ENCODE measurements at regions not wholly inside any gene's neighbourhood (a gene's known extent, or its start where the extent isn't known, plus 50 kb on each side); places are given as distances from the start of the nearest gene placed in this dataset.

DNA sequence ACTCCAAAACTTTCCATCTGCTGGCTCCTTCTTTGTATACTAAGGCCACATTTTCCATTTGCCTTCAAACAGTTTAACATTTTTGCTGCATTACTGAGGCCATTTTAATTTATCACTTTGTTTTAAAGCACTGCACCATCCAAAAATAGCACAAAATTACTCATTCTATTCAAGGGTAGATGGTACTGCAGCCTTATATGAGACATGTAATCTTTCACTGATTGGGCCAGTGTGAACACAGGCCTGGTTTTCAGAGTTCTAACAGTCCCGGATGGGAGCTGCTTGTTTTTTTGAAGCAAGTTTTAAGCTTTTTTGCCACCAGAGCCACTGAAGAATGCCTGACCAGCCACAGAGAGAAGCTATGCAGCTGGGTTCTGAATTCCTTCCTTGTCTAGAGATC, 172.3 kb upstream of the TSC22D2 start:
- Histone ChIP-seq H2AK5ac (ENCODE audit: low read depth, low read length) (no peak overlapping the region), H3K14ac (ENCODE audit: insufficient read length) (no peak overlapping the region), H3K9me3 (ENCODE audit: insufficient read depth in 2 of 2, low read depth in 1 of 2, low read length in 1 of 2) (no peaks in the 10 kb centered on the region), H3K27ac (ENCODE audit: low read depth, low read length) (no peak overlapping the region), H2BK120ac (replicated peaks; ENCODE audit: low read depth, low read length) (no peak overlapping the region), H2BK20ac (ENCODE audit: low read length) (no peak overlapping the region), H3K56ac (replicated peaks; ENCODE audit: insufficient read length, low read depth, low read length) (no peak overlapping the region), H3K23me2 (ENCODE audit: low read depth, low read length) (no peaks in the 10 kb centered on the region), H3K27me3 (replicated peaks in 1 of 4; ENCODE audit: control insufficient read depth in 3 of 4, extremely low read depth in 1 of 4, insufficient read depth in 3 of 4, low read length in 3 of 4) (no peaks in the 10 kb centered on the region), H4K91ac (replicated peaks; ENCODE audit: insufficient read length, low read length) (no peak overlapping the region), H3K4ac (replicated peaks; ENCODE audit: insufficient read length, low read depth, low read length) (no peak overlapping the region), H3K9ac (replicated peaks in 1 of 4; ENCODE audit: extremely low read depth in 1 of 4, low read depth in 3 of 4, low read length in 3 of 4) (no peak overlapping the region), H2BK5ac (ENCODE audit: low read depth, low read length) (no peak overlapping the region), H3K4me3 (ENCODE audit: extremely low read depth in 1 of 4, insufficient read depth in 2 of 4, low read depth in 3 of 4, low read length in 4 of 4) (no peak overlapping the region), H3K18ac (ENCODE audit: extremely low read depth, low read length) (no peak overlapping the region), H3K36me3 (ENCODE audit: control insufficient read depth in 2 of 4, insufficient read depth in 4 of 4, low read length in 3 of 4) (no peaks in the 10 kb centered on the region), H3K23ac (ENCODE audit: insufficient read length) (no peak overlapping the region), H4K20me1 (replicated peaks in 1 of 2; ENCODE audit: control insufficient read depth in 1 of 2, insufficient read depth in 2 of 2, low read length in 2 of 2) (no peaks in the 10 kb centered on the region), H3K4me2 (ENCODE audit: insufficient read depth in 1 of 2, low read depth in 2 of 2, low read length in 2 of 2) (no peak overlapping the region), H3K79me1 (ENCODE audit: low read depth, low read length) (no peaks in the 10 kb centered on the region), H3K79me2 (ENCODE audit: control insufficient read depth in 1 of 2, insufficient read depth in 2 of 2, low read length in 2 of 2) (no peaks in the 10 kb centered on the region), H2BK15ac (ENCODE audit: low read length) (no peak overlapping the region), H4K5ac (ENCODE audit: insufficient read length, low read depth, low read length) (no peak overlapping the region), H2BK12ac (ENCODE audit: low read depth, low read length) (no peak overlapping the region), H4K8ac (ENCODE audit: extremely low read depth, insufficient read depth, low read length) (no peak overlapping the region), H3K4me1 (replicated peaks in 1 of 4; ENCODE audit: control insufficient read depth in 3 of 4, insufficient read depth in 4 of 4, low read length in 3 of 4) (0 out of 7 replicates have a peak, but pooled peaks cover 0 to 1% (median 0%) of the 10 kb centered on the region in 4 experiments), H2AFZ (ENCODE audit: low read length) (no peak overlapping the region)
- FAIRE-seq = no peak
- DNase-seq (ENCODE audit: low read depth in 1 of 2, low spot score in 2 of 2) = no peak
- ChIA-PET POLR2A (ENCODE audit: partially characterized antibody) (no interaction called here), CTCF (ENCODE audit: partially characterized antibody) (interaction anchor here (1.1 to 8.9 kb wide), 4 partner anchors 6 to 260 kb away, joined by 3 to 77 read pairs (median 52); no protein-coding TSS in a partner anchor)
- TF ChIP-seq BRCA1 (IDR thresholded peaks at IDR 0.05; ENCODE audit: low read depth, low read length) = no peak
- TF ChIP-seq, protein P1, sequence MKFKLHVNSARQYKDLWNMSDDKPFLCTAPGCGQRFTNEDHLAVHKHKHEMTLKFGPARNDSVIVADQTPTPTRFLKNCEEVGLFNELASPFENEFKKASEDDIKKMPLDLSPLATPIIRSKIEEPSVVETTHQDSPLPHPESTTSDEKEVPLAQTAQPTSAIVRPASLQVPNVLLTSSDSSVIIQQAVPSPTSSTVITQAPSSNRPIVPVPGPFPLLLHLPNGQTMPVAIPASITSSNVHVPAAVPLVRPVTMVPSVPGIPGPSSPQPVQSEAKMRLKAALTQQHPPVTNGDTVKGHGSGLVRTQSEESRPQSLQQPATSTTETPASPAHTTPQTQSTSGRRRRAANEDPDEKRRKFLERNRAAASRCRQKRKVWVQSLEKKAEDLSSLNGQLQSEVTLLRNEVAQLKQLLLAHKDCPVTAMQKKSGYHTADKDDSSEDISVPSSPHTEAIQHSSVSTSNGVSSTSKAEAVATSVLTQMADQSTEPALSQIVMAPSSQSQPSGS (IDR thresholded peaks at IDR 0.05; ENCODE audit: low read length) = no peak
- no peak for TF ChIP-seq SP1 (IDR thresholded peaks at IDR 0.05; ENCODE audit: low read depth, low read length)
- no peak for TF ChIP-seq MAFK (IDR thresholded peaks at IDR 0.05; ENCODE audit: low read depth, low read length)
- TF ChIP-seq KDM4A (IDR thresholded peaks at IDR 0.05; ENCODE audit: low read depth, low read length, severe bottlenecking) = no peak
- TF ChIP-seq ZNF274 (IDR thresholded peaks at IDR 0.05; ENCODE audit: borderline replicate concordance, extremely low read depth, low read length) = no peak
- TF ChIP-seq SP2 (IDR thresholded peaks at IDR 0.05; ENCODE audit: low read length) = no peak
- TF ChIP-seq, protein P2, sequence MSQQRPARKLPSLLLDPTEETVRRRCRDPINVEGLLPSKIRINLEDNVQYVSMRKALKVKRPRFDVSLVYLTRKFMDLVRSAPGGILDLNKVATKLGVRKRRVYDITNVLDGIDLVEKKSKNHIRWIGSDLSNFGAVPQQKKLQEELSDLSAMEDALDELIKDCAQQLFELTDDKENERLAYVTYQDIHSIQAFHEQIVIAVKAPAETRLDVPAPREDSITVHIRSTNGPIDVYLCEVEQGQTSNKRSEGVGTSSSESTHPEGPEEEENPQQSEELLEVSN (IDR thresholded peaks at IDR 0.05) = no peak
- TF ChIP-seq, protein P3, sequence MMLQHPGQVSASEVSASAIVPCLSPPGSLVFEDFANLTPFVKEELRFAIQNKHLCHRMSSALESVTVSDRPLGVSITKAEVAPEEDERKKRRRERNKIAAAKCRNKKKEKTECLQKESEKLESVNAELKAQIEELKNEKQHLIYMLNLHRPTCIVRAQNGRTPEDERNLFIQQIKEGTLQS (IDR thresholded peaks at IDR 0.05; ENCODE audit: insufficient read depth, low read depth, low read length) = no peak
- TF ChIP-seq CEBPB (IDR thresholded peaks at IDR 0.05; ENCODE audit: low read depth, low read length) = no peak
- TF ChIP-seq SIX5 (IDR thresholded peaks at IDR 0.05; ENCODE audit: low read depth, low read length) = no peak
- TF ChIP-seq SRF (IDR thresholded peaks at IDR 0.05; ENCODE audit: low read depth, low read length) = no peak
- whole genome bisulfite sequencing, 2 experiments (ENCODE audit: extremely low coverage in 1 of 2, insufficient coverage in 1 of 2, insufficient read length in 1 of 2, insufficient replicate concordance in 2 of 2, low coverage in 1 of 2, low lambda C conversion rate in 2 of 2, missing lambda C conversion rate in 1 of 2) = 85% methylated on average over 1 of the region's 1 CpG; no CpG with 5 or more reads in 1 of the 2 experiments
